ENCODE measurements at regions not wholly inside any gene's neighbourhood (a gene's known extent, or its start where the extent isn't known, plus 50 kb on each side); places are given as distances from the start of the nearest gene placed in this dataset.

GRCh38 chr2:220068846-220069245, 441.4 kb downstream of the SLC4A3 start:
- DNase-seq = no peak

GRCh38 chr2:220070349-220070748, 442.9 kb downstream of the SLC4A3 start:
- DNase-seq = no peak

GRCh38 chr2:220071696-220072095, 444.3 kb downstream of the SLC4A3 start:
- no peak for DNase-seq

- DNase-seq = no peak
Measured at GRCh38 chr2:220072669-220073220, 445.3 kb downstream of the SLC4A3 start.

- DNase-seq = no peak
Measured at GRCh38 chr2:220075835-220076234, 448.4 kb downstream of the SLC4A3 start.

GRCh38 chr2:220076734-220077133, 449.3 kb downstream of the SLC4A3 start:
- no peak for DNase-seq

- DNase-seq = no peak
Measured at GRCh38 chr2:220077488-220077887, 450.1 kb downstream of the SLC4A3 start.

GRCh38 chr2:220078439-220078838, 451.0 kb downstream of the SLC4A3 start:
- DNase-seq = no peak

GRCh38 chr2:220079595-220079994, 452.2 kb downstream of the SLC4A3 start:
- DNase-seq = no peak

- DNase-seq = no peak
Measured at GRCh38 chr2:220081171-220081570, 453.7 kb downstream of the SLC4A3 start.

- no peak for DNase-seq
Measured at GRCh38 chr2:220090050-220090449, 462.6 kb downstream of the SLC4A3 start.

- no peak for DNase-seq
Measured at GRCh38 chr2:220096406-220096805, 469.0 kb downstream of the SLC4A3 start.

GRCh38 chr2:220101980-220102379, 474.6 kb downstream of the SLC4A3 start:
- DNase-seq = no peak

GRCh38 chr2:220103596-220103995, 476.2 kb downstream of the SLC4A3 start:
- no peak for DNase-seq

GRCh38 chr2:220104871-220105351, 477.5 kb downstream of the SLC4A3 start:
- no peak for DNase-seq

GRCh38 chr2:220106065-220106464, 478.6 kb downstream of the SLC4A3 start:
- no peak for DNase-seq

GRCh38 chr2:220107380-220107791, 480.0 kb downstream of the SLC4A3 start:
- no peak for DNase-seq

- DNase-seq = no peak
Measured at GRCh38 chr2:220114443-220114842, 487.0 kb downstream of the SLC4A3 start.

- no peak for DNase-seq
Measured at GRCh38 chr2:220117025-220117424, 489.6 kb downstream of the SLC4A3 start.

GRCh38 chr2:220120041-220120440, 492.6 kb downstream of the SLC4A3 start:
- no peak for DNase-seq

- no peak for DNase-seq
Measured at GRCh38 chr2:220123751-220124150, 496.3 kb downstream of the SLC4A3 start.

GRCh38 chr2:220125551-220125950, 498.1 kb downstream of the SLC4A3 start:
- no peak for DNase-seq

GRCh38 chr2:220127311-220127710, 499.9 kb downstream of the SLC4A3 start:
- no peak for DNase-seq

GRCh38 chr2:220127876-220128275, 500.4 kb downstream of the SLC4A3 start:
- DNase-seq = no peak

- DNase-seq = no peak
Measured at GRCh38 chr2:220129391-220129790, 502.0 kb downstream of the SLC4A3 start.
